Liver (tissue), 7 donors: ENCODE measurements at regions not wholly inside any gene's neighbourhood (a gene's known extent, or its start where the extent isn't known, plus 50 kb on each side); places are given as distances from the start of the nearest gene placed in this dataset.

ENCODE experiments used
- DNase-seq: peaks from one replicate; pipeline ENCODE4 v3.0.0-alpha.2; 2017; ENCODE audit warnings: low spot score
- H3K27ac ChIP-seq, 2 donors: one replicate each; pipeline ENCODE4 v1.7.0; 2013; ENCODE audit warnings: inconsistent platforms in 2 of 2, low read length in 2 of 2, control low read depth in 1 of 2, low read depth in 1 of 2, mild to moderate bottlenecking in 1 of 2
- H3K27me3 ChIP-seq, 4 donors: one replicate each; pipeline versions ENCODE4 v1.6.1 to v1.7.0; 2013; ENCODE audit warnings: low read length in 3 of 4, inconsistent platforms in 1 of 4, mild to moderate bottlenecking in 1 of 4, moderate library complexity in 1 of 4; ENCODE audit not compliant: control insufficient read depth in 4 of 4, insufficient read depth in 4 of 4
- H3K36me3 ChIP-seq, 4 donors: one replicate each; pipeline versions ENCODE4 v1.6.1 to v1.7.0; 2013; ENCODE audit warnings: low read length in 3 of 4, mild to moderate bottlenecking in 3 of 4, low read depth in 1 of 4, moderate library complexity in 1 of 4; ENCODE audit not compliant: control insufficient read depth in 4 of 4, insufficient read depth in 3 of 4
- H3K4me1 ChIP-seq, 4 donors: one replicate each; pipeline versions ENCODE4 v1.6.1 to v1.7.0; 2013; ENCODE audit warnings: low read length in 3 of 4, mild to moderate bottlenecking in 3 of 4, moderate library complexity in 1 of 4; ENCODE audit not compliant: control insufficient read depth in 4 of 4, insufficient read depth in 4 of 4
- H3K4me3 ChIP-seq, 3 donors: one replicate each; pipeline versions ENCODE4 v1.6.1 to v1.7.0; 2013; ENCODE audit warnings: low read length in 3 of 3, control low read depth in 1 of 3, low read depth in 1 of 3, mild to moderate bottlenecking in 1 of 3
- H3K9ac ChIP-seq, 2 donors: one replicate each; pipeline ENCODE4 v1.7.0; 2013; ENCODE audit warnings: low read length in 2 of 2, mild to moderate bottlenecking in 2 of 2, moderate library complexity in 2 of 2, control low read depth in 1 of 2, low read depth in 1 of 2
- H3K9me3 ChIP-seq, 4 donors: one replicate each; pipeline versions ENCODE4 v1.6.1 to v1.7.0; 2013; ENCODE audit warnings: low read length in 3 of 4; ENCODE audit not compliant: control insufficient read depth in 4 of 4
- EGR1 ChIP-seq, 2 donors: IDR thresholded peaks; 2 replicates each; pipeline ENCODE4 v1.6.1; 2016 to 2018; ENCODE audit warnings: antibody characterized with exemption in 2 of 2, low read depth in 2 of 2
- FOXA2 ChIP-seq: IDR thresholded peaks from 2 replicates; pipeline ENCODE4 v1.6.1; 2016; ENCODE audit warnings: antibody characterized with exemption
- HNF4A ChIP-seq, 2 donors: conservative IDR thresholded peaks; 2 replicates each; pipeline ENCODE4 v1.6.1; 2016; ENCODE audit warnings: antibody characterized with exemption in 2 of 2, mild to moderate bottlenecking in 2 of 2
- HNF4G ChIP-seq: IDR thresholded peaks from 2 replicates; pipeline ENCODE4 v1.6.1; 2016; ENCODE audit warnings: antibody characterized with exemption
- JUND ChIP-seq, 2 donors: IDR thresholded peaks; 2 replicates each; pipeline ENCODE4 v1.6.1; 2016; ENCODE audit warnings: antibody characterized with exemption in 2 of 2
- NR2F2 ChIP-seq: IDR thresholded peaks from 2 replicates; pipeline ENCODE4 v1.6.1; 2016; ENCODE audit warnings: antibody characterized with exemption
- RAD21 ChIP-seq, 2 donors: IDR thresholded peaks; 2 replicates each; pipeline ENCODE4 v1.6.1; 2016; ENCODE audit warnings: antibody characterized with exemption in 2 of 2, mild to moderate bottlenecking in 2 of 2
- REST ChIP-seq: IDR thresholded peaks from 2 replicates; pipeline ENCODE4 v1.6.1; 2016; ENCODE audit warnings: antibody characterized with exemption, mild to moderate bottlenecking
- RXRA ChIP-seq, 2 donors: IDR thresholded peaks; 2 replicates each; pipeline ENCODE4 v1.6.1; 2017 to 2018; ENCODE audit warnings: antibody characterized with exemption in 2 of 2, mild to moderate bottlenecking in 1 of 2
- SP1 ChIP-seq: IDR thresholded peaks from 2 replicates; pipeline ENCODE4 v1.6.1; 2018; ENCODE audit warnings: antibody characterized with exemption, mild to moderate bottlenecking
- YY1 ChIP-seq: IDR thresholded peaks from 2 replicates; pipeline ENCODE4 v1.6.1; 2016; ENCODE audit warnings: antibody characterized with exemption, mild to moderate bottlenecking
- ZBTB33 ChIP-seq: IDR thresholded peaks from 2 replicates; pipeline ENCODE4 v1.6.1; 2016; ENCODE audit warnings: antibody characterized with exemption
- WGBS: extraction: QIAGEN DNeasy Blood & Tissue Kit; methylation state at CpG from one replicate; pipeline ENCODE4 v1.1.7; 2013; 5-methylcytosine and 5-hydroxymethylcytosine counted together
- TF ChIP-seq, protein P1 (sequence below): IDR thresholded peaks from 2 replicates; pipeline ENCODE4 v1.6.1; 2016; ENCODE audit warnings: antibody characterized with exemption
- TF ChIP-seq, protein P2 (sequence below): IDR thresholded peaks from 2 replicates; pipeline ENCODE4 v1.6.1; 2016; ENCODE audit warnings: antibody characterized with exemption
- donor health status: healthy.
- donor health status: healthy.
- donor health status: healthy.
- donor health status: healthy.

DNA sequence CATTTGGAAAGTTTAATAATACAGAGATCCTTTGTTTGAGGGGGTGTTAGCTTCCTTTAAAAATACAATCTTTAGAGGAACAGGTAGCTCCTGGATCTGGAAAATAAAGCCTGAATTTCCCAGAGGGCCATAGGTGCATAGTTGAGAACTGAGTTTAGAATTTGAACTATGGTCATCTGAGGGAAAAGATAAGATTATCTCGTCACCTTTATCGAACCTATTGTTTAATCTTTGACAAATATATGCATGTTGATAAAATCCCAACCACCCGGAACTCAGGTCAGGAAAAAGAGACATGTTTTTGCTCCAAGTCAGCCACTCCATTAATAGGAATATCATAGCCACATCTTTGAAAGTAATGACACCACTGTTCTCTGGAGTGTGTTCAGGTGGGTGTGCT lies 91.7 kb upstream of the FAM169A start:
- no peak overlapping the region for H3K27ac ChIP-seq
- DNase-seq, result no peak
- WGBS, result 38% methylated on average over 3 of the region's 3 CpGs

DNA sequence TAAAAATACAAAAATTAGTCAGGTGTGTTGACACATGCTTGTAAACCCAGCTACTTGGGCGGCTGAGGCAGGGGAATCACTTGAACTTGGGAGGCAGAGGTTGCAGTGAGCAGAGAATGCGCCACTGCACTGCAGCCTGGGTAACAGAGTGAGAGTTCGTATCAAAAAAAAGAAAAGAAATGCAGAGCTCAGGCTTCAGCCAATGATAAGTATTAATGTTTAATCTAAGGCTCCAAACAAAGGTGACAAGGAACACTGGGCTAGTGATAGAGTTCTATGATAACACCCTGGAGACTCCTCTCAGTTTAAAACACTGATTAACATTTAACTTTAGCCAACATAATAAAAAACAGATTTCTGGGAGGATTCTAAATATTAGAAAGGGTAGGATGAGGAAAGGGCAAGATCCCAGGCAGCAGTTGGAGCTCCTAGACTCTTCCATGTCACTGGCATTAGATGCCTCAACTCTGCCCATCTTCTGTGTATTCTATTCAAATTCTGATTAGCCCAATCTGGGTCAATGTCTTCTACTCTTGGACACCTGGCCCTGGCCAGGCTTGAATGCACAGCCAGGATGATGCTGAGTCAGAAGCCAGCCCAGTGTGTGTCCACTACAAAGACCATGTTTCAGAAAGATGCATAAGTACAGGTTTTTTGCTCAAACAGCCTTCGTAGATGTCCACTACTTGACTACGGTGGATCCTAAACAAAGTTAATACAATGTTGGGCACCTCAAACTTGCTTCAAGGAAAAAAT lies 91.0 kb upstream of the FAM169A start:
- H3K4me1 ChIP-seq, result peaks cover 3 to 9% (median 8%) of the 10 kb centered on the region in 4 donors
- no peak overlapping the region for H3K9ac ChIP-seq
- no peaks in the 10 kb centered on the region for H3K27me3 ChIP-seq
- no peaks in the 10 kb centered on the region for H3K9me3 ChIP-seq
- no peak for DNase-seq
- 84% methylated on average over 5 of the region's 5 CpGs for WGBS
- H3K36me3 ChIP-seq, result no peaks in the 10 kb centered on the region
- no peak overlapping the region for H3K4me3 ChIP-seq
- no peak for TF ChIP-seq YY1
- TF ChIP-seq EGR1 (IDR thresholded peaks at IDR 0.05; ENCODE audit: low read depth in 2 of 2), result no peak
- no peak for TF ChIP-seq JUND (IDR thresholded peaks at IDR 0.05)
- no peak for TF ChIP-seq HNF4G
- H3K27ac ChIP-seq, result no peak overlapping the region

More for the DNA sequence above, 91.7 kb upstream of the FAM169A start:
- Histone ChIP-seq H3K4me3 (no peak overlapping the region), H3K36me3 (no peaks in the 10 kb centered on the region), H3K9ac (no peak overlapping the region), H3K27me3 (no peaks in the 10 kb centered on the region), H3K9me3 (no peaks in the 10 kb centered on the region), H3K4me1 (peaks cover 3 to 9% (median 8%) of the 10 kb centered on the region in 4 donors)
- TF ChIP-seq, protein P1, sequence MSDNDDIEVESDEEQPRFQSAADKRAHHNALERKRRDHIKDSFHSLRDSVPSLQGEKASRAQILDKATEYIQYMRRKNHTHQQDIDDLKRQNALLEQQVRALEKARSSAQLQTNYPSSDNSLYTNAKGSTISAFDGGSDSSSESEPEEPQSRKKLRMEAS, result peak; percentile 20
- TF ChIP-seq FOXA2, result no peak
- TF ChIP-seq RXRA (IDR thresholded peaks at IDR 0.05), result peak in 1 of 2 donors; percentile 16
- peak; percentile 7 to 30 for TF ChIP-seq HNF4A (conservative IDR thresholded peaks at IDR 0.05)

DNA sequence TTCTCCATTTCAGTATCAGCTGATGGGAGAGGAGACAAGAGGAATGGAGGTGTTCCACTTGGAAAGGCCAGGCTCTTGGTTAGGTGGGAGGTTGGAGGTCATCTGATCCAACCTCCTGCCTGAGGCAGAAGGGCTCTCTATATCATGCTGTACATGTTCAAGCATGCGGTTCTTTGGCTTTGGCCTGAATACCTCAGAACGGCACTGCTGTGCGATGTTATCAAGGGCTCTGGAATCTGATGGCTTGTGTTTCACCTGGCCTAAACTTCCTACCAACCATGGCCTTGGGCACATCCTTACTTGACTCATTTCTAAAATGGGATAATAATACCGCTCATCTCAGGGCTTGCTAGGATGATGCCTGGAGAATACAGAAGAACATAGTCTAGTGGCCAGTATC lies 90.1 kb upstream of the FAM169A start:
- DNase-seq, result no peak
- Histone ChIP-seq H3K9me3 (no peaks in the 10 kb centered on the region), H3K9ac (no peak overlapping the region), H3K4me3 (no peak overlapping the region), H3K36me3 (no peaks in the 10 kb centered on the region), H3K27me3 (no peaks in the 10 kb centered on the region), H3K27ac (no peak overlapping the region), H3K4me1 (peaks cover 3 to 9% (median 8%) of the 10 kb centered on the region in 4 donors)
- TF ChIP-seq HNF4A (conservative IDR thresholded peaks at IDR 0.05) (no peak), ZBTB33 (no peak), RAD21 (IDR thresholded peaks at IDR 0.05) (no peak), REST (no peak), EGR1 (IDR thresholded peaks at IDR 0.05; ENCODE audit: low read depth in 2 of 2) (no peak), RXRA (IDR thresholded peaks at IDR 0.05) (no peak), SP1 (no peak), YY1 (no peak), HNF4G (no peak), NR2F2 (no peak)
- TF ChIP-seq, protein P2, sequence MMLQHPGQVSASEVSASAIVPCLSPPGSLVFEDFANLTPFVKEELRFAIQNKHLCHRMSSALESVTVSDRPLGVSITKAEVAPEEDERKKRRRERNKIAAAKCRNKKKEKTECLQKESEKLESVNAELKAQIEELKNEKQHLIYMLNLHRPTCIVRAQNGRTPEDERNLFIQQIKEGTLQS, result no peak
- TF ChIP-seq, protein P1, result no peak
- WGBS, result 96% methylated on average over 4 of the region's 4 CpGs
